Upper lobe of right lung (tissue), 1 donor: ENCODE measurements at regions not wholly inside any gene's neighbourhood (a gene's known extent, or its start where the extent isn't known, plus 50 kb on each side); places are given as distances from the start of the nearest gene placed in this dataset.

ENCODE experiments used
- ATAC-seq: fragments of 200-7000 bp; cut with Tn5 transposase; one replicate; pipeline ENCODE4 v1.9.1; 2020; ENCODE audit warnings: mild to moderate bottlenecking, moderate library complexity
- DNase-seq: peaks from one replicate; pipeline ENCODE4 v3.0.0-alpha.2; 2020
- H3K27ac ChIP-seq: fragments of 200-600 bp; one replicate; pipeline ENCODE4 v1.8.0; 2022
- H3K27me3 ChIP-seq: fragments of 200-600 bp; one replicate; pipeline ENCODE4 v1.8.0; 2022; ENCODE audit warnings: mild to moderate bottlenecking
- H3K36me3 ChIP-seq: fragments of 200-600 bp; one replicate; pipeline ENCODE4 v1.8.0; 2022
- H3K4me1 ChIP-seq: fragments of 200-600 bp; one replicate; pipeline ENCODE4 v1.8.0; 2022
- H3K4me3 ChIP-seq: fragments of 200-600 bp; one replicate; pipeline ENCODE4 v1.8.0; 2022; ENCODE audit warnings: mild to moderate bottlenecking
- H3K9me3 ChIP-seq: fragments of 200-600 bp; one replicate; pipeline ENCODE4 v1.8.0; 2022
- CTCF ChIP-seq: fragments of 200-600 bp; IDR thresholded peaks from one replicate; pipeline ENCODE4 v1.8.0; 2022; ENCODE audit warnings: antibody characterized with exemption
- intact Hi-C: fragments of 100-400 bp; cut with DNase I; formaldehyde crosslinking; loops from one replicate; pipeline ENCODE4 v1.11.0; 2022
- donor health status: DM: no; HTN: yes; CAD: no; lungs with severe emphysema.

- H3K36me3 ChIP-seq: no peaks in the 10 kb centered on the region
- no peaks in the 10 kb centered on the region for H3K9me3 ChIP-seq
- no peak for DNase-seq
- no peaks in the 10 kb centered on the region for H3K27me3 ChIP-seq
- no peak overlapping the region for H3K27ac ChIP-seq
- no peak for TF ChIP-seq CTCF
- H3K4me3 ChIP-seq: no peak overlapping the region
- intact Hi-C loops: no loop called here
- no peak for ATAC-seq
- H3K4me1 ChIP-seq: no peaks in the 10 kb centered on the region
Observed at GRCh38 chr1:99163671-99164070, 100.6 kb upstream of the PLPPR4 start.

- Histone ChIP-seq H3K9me3 (no peaks in the 10 kb centered on the region), H3K4me3 (no peak overlapping the region), H3K4me1 (no peaks in the 10 kb centered on the region), H3K27ac (no peak overlapping the region), H3K36me3 (no peaks in the 10 kb centered on the region), H3K27me3 (no peaks in the 10 kb centered on the region)
- intact Hi-C loops: no loop called here
- TF ChIP-seq CTCF: no peak
- no peak for DNase-seq
- no peak for ATAC-seq
Observed at GRCh38 chr1:99170516-99170915, 93.8 kb upstream of the PLPPR4 start.

- no peaks in the 10 kb centered on the region for H3K4me1 ChIP-seq
- no peaks in the 10 kb centered on the region for H3K36me3 ChIP-seq
- intact Hi-C loops: no loop called here
- no peak for ATAC-seq
- H3K27me3 ChIP-seq: no peaks in the 10 kb centered on the region
- H3K4me3 ChIP-seq: no peak overlapping the region
- H3K27ac ChIP-seq: no peak overlapping the region
- no peak for TF ChIP-seq CTCF
- H3K9me3 ChIP-seq: no peaks in the 10 kb centered on the region
- DNase-seq: no peak
Observed at GRCh38 chr1:99171184-99171813, 93.0 kb upstream of the PLPPR4 start.

GRCh38 chr1:99173282-99173681 is 91.0 kb upstream of the PLPPR4 start:
- ATAC-seq: no peak
- intact Hi-C loops: no loop called here

GRCh38 chr1:99173900-99174299 is 90.4 kb upstream of the PLPPR4 start:
- intact Hi-C loops: no loop called here

More at GRCh38 chr1:99173282-99173681, 91.0 kb upstream of the PLPPR4 start:
- no peak overlapping the region for H3K27ac ChIP-seq
- H3K4me3 ChIP-seq: no peak overlapping the region
- H3K4me1 ChIP-seq: no peaks in the 10 kb centered on the region
- no peak for DNase-seq
- no peak for TF ChIP-seq CTCF
- no peaks in the 10 kb centered on the region for H3K9me3 ChIP-seq
- no peaks in the 10 kb centered on the region for H3K36me3 ChIP-seq
- no peaks in the 10 kb centered on the region for H3K27me3 ChIP-seq

More at GRCh38 chr1:99173900-99174299, 90.4 kb upstream of the PLPPR4 start:
- Histone ChIP-seq H3K4me3 (no peak overlapping the region), H3K9me3 (no peaks in the 10 kb centered on the region), H3K27me3 (no peaks in the 10 kb centered on the region), H3K27ac (no peak overlapping the region), H3K4me1 (no peaks in the 10 kb centered on the region), H3K36me3 (no peaks in the 10 kb centered on the region)
- DNase-seq: no peak
- ATAC-seq: no peak
- TF ChIP-seq CTCF: no peak
